IMR-90 (cell line): ENCODE measurements at regions not wholly inside any gene's neighbourhood (a gene's known extent, or its start where the extent isn't known, plus 50 kb on each side); places are given as distances from the start of the nearest gene placed in this dataset.

Experiments used
- ATAC-seq: fragments of 200-7000 bp; cut with Tn5 transposase; 2 replicates; pipeline ENCODE4 v1.9.1; 2020; ENCODE audit warnings: low read depth, mild to moderate bottlenecking, moderate library complexity
- BruUV-seq: library from RNA; stranded (reverse); fragments of 400-500 nt; replicated peaks from 2 replicates; lab custom pipeline; 2021; lab: Mats Ljungman, UMichigan
- CTCF ChIA-PET: fragments of 300-600 bp; formaldehyde crosslinking; extraction: SDS; loops from one replicate; lab custom pipeline; 2021; ENCODE audit warnings: antibody characterized with exemption; lab: Yijun Ruan, JAX
- POLR2A ChIA-PET: fragments of 300-600 bp; sonication (Branson Sonifier 250); formaldehyde crosslinking; loops from one replicate; lab custom pipeline; 2022; ENCODE audit warnings: antibody characterized with exemption; ENCODE audit not compliant: unreplicated experiment; lab: Charles Lee
- DNase-seq: peaks from one replicate; pipeline ENCODE4 v3.0.0; 2013
- H2AFZ ChIP-seq: replicated peaks from 2 replicates; pipeline ENCODE3; 2013; ENCODE audit warnings: low read length, mild to moderate bottlenecking; ENCODE audit not compliant: poor library complexity
- H2AK5ac ChIP-seq: 2 replicates; pipeline ENCODE4 v1.6.1; 2013; ENCODE audit warnings: low read depth, low read length, inconsistent platforms
- H2AK9ac ChIP-seq: replicated peaks from 2 replicates; pipeline ENCODE3; 2013; ENCODE audit warnings: mild to moderate bottlenecking, low read depth, low read length, moderate library complexity; ENCODE audit not compliant: poor library complexity
- H2BK120ac ChIP-seq: 2 replicates; pipeline ENCODE4 v1.6.1; 2013; ENCODE audit warnings: low read depth, low read length, inconsistent platforms
- H2BK15ac ChIP-seq: 3 replicates; pipeline ENCODE4 v1.6.1; 2013; ENCODE audit warnings: low read depth, low read length, inconsistent platforms
- H2BK20ac ChIP-seq: 2 replicates; pipeline ENCODE4 v1.6.1; 2013; ENCODE audit warnings: low read depth, mild to moderate bottlenecking, inconsistent platforms, low read length, moderate library complexity
- H2BK5ac ChIP-seq: 2 replicates; pipeline ENCODE4 v1.6.1; 2013; ENCODE audit warnings: mild to moderate bottlenecking, low read depth, low read length, inconsistent platforms; ENCODE audit not compliant: poor library complexity, severe bottlenecking
- H3K14ac ChIP-seq: replicated peaks from 2 replicates; pipeline ENCODE4 v1.6.1; 2013; ENCODE audit warnings: low read depth, low read length, inconsistent platforms
- H3K18ac ChIP-seq: 2 replicates; pipeline ENCODE4 v1.6.1; 2013; ENCODE audit warnings: low read depth, low read length, control low read depth
- H3K23ac ChIP-seq: 2 replicates; pipeline ENCODE4 v1.6.1; 2013; ENCODE audit warnings: low read depth, low read length, inconsistent platforms
- H3K27ac ChIP-seq: 2 replicates; pipeline ENCODE4 v1.5.1; 2013; ENCODE audit warnings: mild to moderate bottlenecking, control low read depth, low read length; ENCODE audit not compliant: insufficient read depth
- H3K27me3 ChIP-seq: 2 replicates; pipeline ENCODE4 v1.6.1; 2013; ENCODE audit warnings: low read length; ENCODE audit not compliant: control insufficient read depth, insufficient read depth
- H3K36me3 ChIP-seq: 2 replicates; pipeline ENCODE4 v1.6.1; 2013; ENCODE audit warnings: low read length, mixed read lengths; ENCODE audit not compliant: control insufficient read depth, insufficient read depth
- H3K4ac ChIP-seq: 2 replicates; pipeline ENCODE4 v1.6.1; 2013; ENCODE audit warnings: low read depth, low read length, inconsistent platforms
- H3K4me1 ChIP-seq: 2 replicates; pipeline ENCODE4 v1.6.1; 2013; ENCODE audit warnings: low read length, mixed read lengths; ENCODE audit not compliant: control insufficient read depth, insufficient read depth
- H3K4me2 ChIP-seq: 2 replicates; pipeline ENCODE4 v1.6.1; 2013; ENCODE audit warnings: low read depth, mild to moderate bottlenecking, control low read depth, low read length, moderate library complexity
- H3K4me3 ChIP-seq: 2 replicates; pipeline ENCODE4 v1.5.1; 2013; ENCODE audit warnings: low read depth, mild to moderate bottlenecking, control low read depth, low read length, moderate library complexity; ENCODE audit not compliant: insufficient read depth
- H3K56ac ChIP-seq: 2 replicates; pipeline ENCODE4 v1.6.1; 2013; ENCODE audit warnings: low read length, inconsistent platforms; ENCODE audit not compliant: insufficient read depth; ENCODE audit errors: extremely low read depth
- H3K79me1 ChIP-seq, 2 experiments: 2 replicates each; pipeline ENCODE4 v1.6.1; 2013; ENCODE audit warnings: low read length in 2 of 2, inconsistent platforms in 1 of 2, low read depth in 1 of 2
- H3K9ac ChIP-seq: 2 replicates; pipeline ENCODE4 v1.6.1; 2013; ENCODE audit warnings: low read depth, low read length, control low read depth
- H3K9me1 ChIP-seq: 2 replicates; pipeline ENCODE4 v1.6.1; 2013; ENCODE audit warnings: low read length, inconsistent platforms; ENCODE audit not compliant: insufficient read depth
- H3K9me3 ChIP-seq: 2 replicates; pipeline ENCODE4 v1.6.1; 2013; ENCODE audit warnings: low read length; ENCODE audit not compliant: control insufficient read depth, insufficient read depth
- H4K20me1 ChIP-seq: 2 replicates; pipeline ENCODE4 v1.6.1; 2013; ENCODE audit warnings: low read length, inconsistent platforms; ENCODE audit not compliant: insufficient read depth
- H4K5ac ChIP-seq: 2 replicates; pipeline ENCODE4 v1.6.1; 2013; ENCODE audit warnings: mild to moderate bottlenecking, low read depth, low read length, control low read depth
- H4K8ac ChIP-seq, 2 experiments: 2 replicates each; pipeline ENCODE4 v1.6.1; 2013; ENCODE audit warnings: low read depth in 2 of 2, low read length in 2 of 2, control low read depth in 1 of 2, inconsistent platforms in 1 of 2
- H4K91ac ChIP-seq: 2 replicates; pipeline ENCODE4 v1.6.1; 2013; ENCODE audit warnings: low read depth, low read length, inconsistent platforms; ENCODE audit not compliant: insufficient read depth
- BHLHE40 ChIP-seq: fragments of 150-350 bp; IDR thresholded peaks from 2 replicates; pipeline ENCODE4 v1.6.1; 2016; ENCODE audit warnings: mild to moderate bottlenecking, low read depth, low read length
- CHD1 ChIP-seq: IDR thresholded peaks from 2 replicates; pipeline ENCODE4 v1.6.1; 2012; ENCODE audit warnings: low read depth, low read length, improper control_type of control experiment
- CTCF ChIP-seq: conservative IDR thresholded peaks from 2 replicates; pipeline ENCODE4 v1.5.1; 2012; ENCODE audit warnings: mild to moderate bottlenecking, low read depth, low read length, improper control_type of control experiment
- ELK1 ChIP-seq: fragments of 150-350 bp; IDR thresholded peaks from 2 replicates; pipeline ENCODE4 v1.6.1; 2016; ENCODE audit warnings: low read depth, mild to moderate bottlenecking, low read length, moderate library complexity, borderline replicate concordance
- FOS ChIP-seq: fragments of 150-350 bp; IDR thresholded peaks from 2 replicates; pipeline ENCODE4 v1.6.1; 2016; ENCODE audit warnings: low read depth, low read length
- MAZ ChIP-seq: IDR thresholded peaks from 2 replicates; pipeline ENCODE4 v1.6.1; 2012; ENCODE audit warnings: low read depth, mild to moderate bottlenecking, low read length, improper control_type of control experiment, moderate library complexity, borderline replicate concordance
- MXI1 ChIP-seq: IDR thresholded peaks from 2 replicates; pipeline ENCODE4 v1.6.1; 2012; ENCODE audit warnings: low read depth, mild to moderate bottlenecking, low read length, moderate library complexity, borderline replicate concordance
- NFE2L2 ChIP-seq: fragments of 150-350 bp; IDR thresholded peaks from 2 replicates; pipeline ENCODE4 v1.6.1; 2016; ENCODE audit warnings: low read depth, mild to moderate bottlenecking, low read length
- RAD21 ChIP-seq: IDR thresholded peaks from 2 replicates; pipeline ENCODE4 v1.6.1; 2012; ENCODE audit warnings: low read length, improper control_type of control experiment
- RCOR1 ChIP-seq: IDR thresholded peaks from 2 replicates; pipeline ENCODE4 v1.6.1; 2012; ENCODE audit warnings: mild to moderate bottlenecking, low read length, improper control_type of control experiment; ENCODE audit not compliant: insufficient replicate concordance
- RFX5 ChIP-seq: IDR thresholded peaks from 2 replicates; pipeline ENCODE4 v1.8.0; 2012; ENCODE audit warnings: low read depth, mild to moderate bottlenecking, low read length, moderate library complexity
- WGBS, 2 experiments: methylation state at CpG; one replicate each; pipeline versions ENCODE4 v1.1.5 to v1.1.7; 2013; ENCODE audit warnings: missing lambda C conversion rate in 2 of 2; ENCODE audit not compliant: insufficient read length in 1 of 2; ENCODE audit errors: extremely low coverage in 2 of 2; 5-methylcytosine and 5-hydroxymethylcytosine counted together
- dilution Hi-C: fragments of 300-500 bp; cut with HindIII; formaldehyde crosslinking; loops from one replicate; pipeline ENCODE4 v1.14.3; 2018; ENCODE audit warnings: low sequenced_read_pairs; ENCODE audit not compliant: unreplicated experiment
- in situ Hi-C: fragments of 300-500 bp; cut with MboI; formaldehyde crosslinking; loops from 3 replicates; pipeline ENCODE4 v1.14.3; 2019; ENCODE audit warnings: low sequenced_read_pairs, inconsistent platforms, mixed read lengths
- intact Hi-C: fragments of 100-400 bp; cut with micrococcal nuclease; formaldehyde crosslinking; loops from 2 replicates; pipeline ENCODE4 v1.10.0; 2022

- no peak overlapping the region for H3K14ac ChIP-seq
- no peaks in the 10 kb centered on the region for H3K36me3 ChIP-seq
- H2AK5ac ChIP-seq: no peak overlapping the region
- DNase-seq (no peak), ATAC-seq (no peak; the same call in 1 of the 2 replicates)
- H2BK15ac ChIP-seq: no peak overlapping the region
- no peak overlapping the region for H3K23ac ChIP-seq
- no peak overlapping the region for H2AK9ac ChIP-seq
- H3K27me3 ChIP-seq: peaks cover 3% of the 10 kb centered on the region; the same call in 1 of the 2 replicates
- no peak overlapping the region for H2AFZ ChIP-seq
- ChIA-PET POLR2A (interaction anchor here (0.6 kb wide), 1 partner anchor 166 kb away, joined by 8 read pairs; no protein-coding TSS in a partner anchor), CTCF (interaction anchor here (0.6 kb wide), 1 partner anchor 45 kb away, joined by 3 read pairs; no protein-coding TSS in a partner anchor)
- TF ChIP-seq MXI1 (no peak), MAZ (no peak), RCOR1 (no peak), CTCF (no peak), BHLHE40 (no peak), NFE2L2 (no peak), RAD21 (no peak), ELK1 (no peak), FOS (no peak), CHD1 (no peak), RFX5 (no peak)
- BruUV-seq: no TSS peak
- dilution Hi-C loops: no loop called here
- WGBS, 2 experiments: 0% methylated on average over 1 of the region's 2 CpGs; no CpG with 5 or more reads in 1 of the 2 experiments
- no peak overlapping the region for H2BK20ac ChIP-seq
- H4K91ac ChIP-seq: no peak overlapping the region
- H4K5ac ChIP-seq: no peak overlapping the region
- no peak overlapping the region for H4K8ac ChIP-seq
- H3K4me1 ChIP-seq: no peaks in the 10 kb centered on the region
- H4K20me1 ChIP-seq: no peaks in the 10 kb centered on the region
- no peak overlapping the region for H3K4me2 ChIP-seq
- H3K79me1 ChIP-seq: no peaks in the 10 kb centered on the region
- H3K56ac ChIP-seq: no peak overlapping the region
- no peak overlapping the region for H3K4me3 ChIP-seq
- H2BK5ac ChIP-seq: no peak overlapping the region
- in situ Hi-C loops: no loop called here
- no peak overlapping the region for H3K4ac ChIP-seq
- no peaks in the 10 kb centered on the region for H3K9me3 ChIP-seq
- H2BK120ac ChIP-seq: no peak overlapping the region
- intact Hi-C loops: no loop called here
- no peak overlapping the region for H3K9ac ChIP-seq
- H3K27ac ChIP-seq: no peak overlapping the region
- H3K18ac ChIP-seq: no peak overlapping the region
- no peaks in the 10 kb centered on the region for H3K9me1 ChIP-seq
Observed at GRCh38 chr5:133709209-133709725, 96.9 kb upstream of the FSTL4 start.
